ENCODE measurements at regions not wholly inside any gene's neighbourhood (a gene's known extent, or its start where the extent isn't known, plus 50 kb on each side); places are given as distances from the start of the nearest gene placed in this dataset.

GRCh38 chr10:129041916-129042315 lies 425.1 kb upstream of the MGMT start:
- CTCF ChIA-PET, result no interaction called here
- Mint-ChIP-seq H3K4me1 (ENCODE audit: low read depth) (peaks cover 29% of the 10 kb centered on the region), H3K27ac (no peak overlapping the region), H3K9me3 (ENCODE audit: insufficient read depth) (no peaks in the 10 kb centered on the region), H3K36me3 (ENCODE audit: low read depth) (no peaks in the 10 kb centered on the region), H3K27me3 (ENCODE audit: low read depth) (peaks cover 26% of the 10 kb centered on the region), H3K4me3 (no peak overlapping the region)
- ATAC-seq (no peak), DNase-seq (no peak)
- POLR2A ChIA-PET, result no interaction called here

- H3K27me3 Mint-ChIP-seq (ENCODE audit: low read depth), result peaks cover 27% of the 10 kb centered on the region
- POLR2A ChIA-PET, result no interaction called here
- H3K9me3 Mint-ChIP-seq (ENCODE audit: insufficient read depth), result no peaks in the 10 kb centered on the region
- no peak for DNase-seq
- no peaks in the 10 kb centered on the region for H3K36me3 Mint-ChIP-seq (ENCODE audit: low read depth)
- H3K27ac Mint-ChIP-seq, result no peak overlapping the region
- peaks cover 20% of the 10 kb centered on the region for H3K4me1 Mint-ChIP-seq (ENCODE audit: low read depth)
- no peak overlapping the region for H3K4me3 Mint-ChIP-seq
- no peak for ATAC-seq
- CTCF ChIA-PET, result interaction anchor here (1.7 kb wide), 1 partner anchor 11 kb away, joined by 9 read pairs; no protein-coding TSS in a partner anchor
Measured at GRCh38 chr10:129042776-129043595, 424.1 kb upstream of the MGMT start.

- no peak for ATAC-seq
- Mint-ChIP-seq H3K27me3 (ENCODE audit: low read depth) (peaks cover 25% of the 10 kb centered on the region), H3K27ac (no peak overlapping the region), H3K36me3 (ENCODE audit: low read depth) (no peaks in the 10 kb centered on the region), H3K9me3 (ENCODE audit: insufficient read depth) (no peaks in the 10 kb centered on the region), H3K4me1 (ENCODE audit: low read depth) (peaks cover 13% of the 10 kb centered on the region), H3K4me3 (no peak overlapping the region)
- ChIA-PET CTCF (interaction anchor here (1.7 kb wide), 1 partner anchor 12 kb away, joined by 9 read pairs; no protein-coding TSS in a partner anchor), POLR2A (no interaction called here)
- DNase-seq, result no peak
Measured at GRCh38 chr10:129043691-129044090, 423.4 kb upstream of the MGMT start.

- H3K36me3 Mint-ChIP-seq (ENCODE audit: low read depth), result no peaks in the 10 kb centered on the region
- peaks cover 12% of the 10 kb centered on the region for H3K4me1 Mint-ChIP-seq (ENCODE audit: low read depth)
- POLR2A ChIA-PET, result no interaction called here
- peaks cover 19% of the 10 kb centered on the region for H3K27me3 Mint-ChIP-seq (ENCODE audit: low read depth)
- DNase-seq (no peak), ATAC-seq (no peak)
- no peak overlapping the region for H3K27ac Mint-ChIP-seq
- CTCF ChIA-PET, result no interaction called here
- no peak overlapping the region for H3K4me3 Mint-ChIP-seq
- H3K9me3 Mint-ChIP-seq (ENCODE audit: insufficient read depth), result no peaks in the 10 kb centered on the region
Measured at GRCh38 chr10:129045599-129045998, 421.4 kb upstream of the MGMT start.

GRCh38 chr10:129046065-129046681 lies 420.9 kb upstream of the MGMT start:
- CTCF ChIA-PET, result no interaction called here
- peaks cover 12% of the 10 kb centered on the region for H3K4me1 Mint-ChIP-seq (ENCODE audit: low read depth)
- ATAC-seq, result no peak

GRCh38 chr10:129046962-129047361 lies 420.1 kb upstream of the MGMT start:
- POLR2A ChIA-PET, result no interaction called here
- H3K4me3 Mint-ChIP-seq, result no peak overlapping the region
- H3K9me3 Mint-ChIP-seq (ENCODE audit: insufficient read depth), result no peaks in the 10 kb centered on the region
- peaks cover 23% of the 10 kb centered on the region for H3K27me3 Mint-ChIP-seq (ENCODE audit: low read depth)
- no peak overlapping the region for H3K27ac Mint-ChIP-seq
- CTCF ChIA-PET, result no interaction called here
- DNase-seq (no peak), ATAC-seq (no peak)
- H3K4me1 Mint-ChIP-seq (ENCODE audit: low read depth), result peaks cover 12% of the 10 kb centered on the region
- H3K36me3 Mint-ChIP-seq (ENCODE audit: low read depth), result no peaks in the 10 kb centered on the region

More at GRCh38 chr10:129046065-129046681, 420.9 kb upstream of the MGMT start:
- no peaks in the 10 kb centered on the region for H3K9me3 Mint-ChIP-seq (ENCODE audit: insufficient read depth)
- POLR2A ChIA-PET, result no interaction called here
- no peaks in the 10 kb centered on the region for H3K36me3 Mint-ChIP-seq (ENCODE audit: low read depth)
- peaks cover 19% of the 10 kb centered on the region for H3K27me3 Mint-ChIP-seq (ENCODE audit: low read depth)
- no peak for DNase-seq
- H3K4me3 Mint-ChIP-seq, result no peak overlapping the region
- no peak overlapping the region for H3K27ac Mint-ChIP-seq

GRCh38 chr10:129047600-129047999 lies 419.4 kb upstream of the MGMT start:
- ChIA-PET CTCF (no interaction called here), POLR2A (interaction anchor here (0.7 kb wide), 1 partner anchor 708 kb away, joined by 3 read pairs; no protein-coding TSS in a partner anchor)
- H3K4me1 Mint-ChIP-seq (ENCODE audit: low read depth), result peaks cover 8% of the 10 kb centered on the region
- no peak overlapping the region for H3K27ac Mint-ChIP-seq
- ATAC-seq (no peak), DNase-seq (no peak)
- H3K36me3 Mint-ChIP-seq (ENCODE audit: low read depth), result no peaks in the 10 kb centered on the region
- peaks cover 26% of the 10 kb centered on the region for H3K27me3 Mint-ChIP-seq (ENCODE audit: low read depth)
- no peaks in the 10 kb centered on the region for H3K9me3 Mint-ChIP-seq (ENCODE audit: insufficient read depth)
- H3K4me3 Mint-ChIP-seq, result no peak overlapping the region

- Mint-ChIP-seq H3K4me1 (ENCODE audit: low read depth) (no peaks in the 10 kb centered on the region), H3K9me3 (ENCODE audit: insufficient read depth) (no peaks in the 10 kb centered on the region), H3K4me3 (no peak overlapping the region), H3K27me3 (ENCODE audit: low read depth) (peaks cover 21% of the 10 kb centered on the region), H3K27ac (no peak overlapping the region), H3K36me3 (ENCODE audit: low read depth) (no peaks in the 10 kb centered on the region)
- no peak for ATAC-seq
- ChIA-PET CTCF (no interaction called here), POLR2A (no interaction called here)
- no peak for DNase-seq
Measured at GRCh38 chr10:129048513-129048912, 418.5 kb upstream of the MGMT start.

- ChIA-PET POLR2A (no interaction called here), CTCF (no interaction called here)
- ATAC-seq (no peak), DNase-seq (no peak)
- H3K4me3 Mint-ChIP-seq, result no peak overlapping the region
- H3K36me3 Mint-ChIP-seq (ENCODE audit: low read depth), result no peaks in the 10 kb centered on the region
- no peaks in the 10 kb centered on the region for H3K9me3 Mint-ChIP-seq (ENCODE audit: insufficient read depth)
- H3K27me3 Mint-ChIP-seq (ENCODE audit: low read depth), result peaks cover 23% of the 10 kb centered on the region
- H3K27ac Mint-ChIP-seq, result no peak overlapping the region
- no peaks in the 10 kb centered on the region for H3K4me1 Mint-ChIP-seq (ENCODE audit: low read depth)
Measured at GRCh38 chr10:129049501-129049900, 417.5 kb upstream of the MGMT start.

- Mint-ChIP-seq H3K27me3 (ENCODE audit: low read depth) (peaks cover 35% of the 10 kb centered on the region), H3K4me1 (ENCODE audit: low read depth) (peaks cover 28% of the 10 kb centered on the region), H3K36me3 (ENCODE audit: low read depth) (no peaks in the 10 kb centered on the region), H3K9me3 (ENCODE audit: insufficient read depth) (no peaks in the 10 kb centered on the region), H3K4me3 (no peak overlapping the region), H3K27ac (no peak overlapping the region)
- no peak for DNase-seq
- ChIA-PET CTCF (no interaction called here), POLR2A (no interaction called here)
- no peak for ATAC-seq
Measured at GRCh38 chr10:129055225-129055624, 411.8 kb upstream of the MGMT start.

- CTCF ChIA-PET, result no interaction called here
- Mint-ChIP-seq H3K36me3 (ENCODE audit: low read depth) (no peaks in the 10 kb centered on the region), H3K27ac (no peak overlapping the region), H3K27me3 (ENCODE audit: low read depth) (peaks cover 42% of the 10 kb centered on the region), H3K4me3 (no peak overlapping the region), H3K4me1 (ENCODE audit: low read depth) (peaks cover 28% of the 10 kb centered on the region), H3K9me3 (ENCODE audit: insufficient read depth) (no peaks in the 10 kb centered on the region)
- POLR2A ChIA-PET, result no interaction called here
- ATAC-seq, result no peak
- no peak for DNase-seq
Measured at GRCh38 chr10:129055986-129056385, 411.1 kb upstream of the MGMT start.

GRCh38 chr10:129056734-129057689 lies 410.0 kb upstream of the MGMT start:
- H3K9me3 Mint-ChIP-seq (ENCODE audit: insufficient read depth), result no peaks in the 10 kb centered on the region
- ChIA-PET CTCF (interaction anchor here (0.6 to 1.5 kb wide), 3 partner anchors 14 to 276 kb away, joined by 3 to 7 read pairs (median 3); no protein-coding TSS in a partner anchor), POLR2A (no interaction called here)
- H3K27me3 Mint-ChIP-seq (ENCODE audit: low read depth), result peaks cover 37% of the 10 kb centered on the region
- DNase-seq, result no peak
- peaks cover 28% of the 10 kb centered on the region for H3K4me1 Mint-ChIP-seq (ENCODE audit: low read depth)
- no peaks in the 10 kb centered on the region for H3K36me3 Mint-ChIP-seq (ENCODE audit: low read depth)
- peak; percentile 28 for ATAC-seq
- peak overlapping the region; percentile 25 for H3K27ac Mint-ChIP-seq
- H3K4me3 Mint-ChIP-seq, result peak overlapping the region; percentile 40
